Upper lobe of right lung (tissue), 1 donor: ENCODE measurements at regions not wholly inside any gene's neighbourhood (a gene's known extent, or its start where the extent isn't known, plus 50 kb on each side); places are given as distances from the start of the nearest gene placed in this dataset.

ENCODE experiments used
- ATAC-seq: fragments of 200-7000 bp; cut with Tn5 transposase; one replicate; pipeline ENCODE4 v1.9.1; 2020; ENCODE audit warnings: mild to moderate bottlenecking, moderate library complexity
- DNase-seq: peaks from one replicate; pipeline ENCODE4 v3.0.0-alpha.2; 2020
- H3K27ac ChIP-seq: fragments of 200-600 bp; one replicate; pipeline ENCODE4 v1.8.0; 2022
- H3K27me3 ChIP-seq: fragments of 200-600 bp; one replicate; pipeline ENCODE4 v1.8.0; 2022; ENCODE audit warnings: mild to moderate bottlenecking
- H3K36me3 ChIP-seq: fragments of 200-600 bp; one replicate; pipeline ENCODE4 v1.8.0; 2022
- H3K4me1 ChIP-seq: fragments of 200-600 bp; one replicate; pipeline ENCODE4 v1.8.0; 2022
- H3K4me3 ChIP-seq: fragments of 200-600 bp; one replicate; pipeline ENCODE4 v1.8.0; 2022; ENCODE audit warnings: mild to moderate bottlenecking
- H3K9me3 ChIP-seq: fragments of 200-600 bp; one replicate; pipeline ENCODE4 v1.8.0; 2022
- CTCF ChIP-seq: fragments of 200-600 bp; IDR thresholded peaks from one replicate; pipeline ENCODE4 v1.8.0; 2022; ENCODE audit warnings: antibody characterized with exemption
- intact Hi-C: fragments of 100-400 bp; cut with DNase I; formaldehyde crosslinking; loops from one replicate; pipeline ENCODE4 v1.11.0; 2022
- donor health status: DM: no; HTN: yes; CAD: no; lungs with severe emphysema.

- Histone ChIP-seq H3K27me3 (no peaks in the 10 kb centered on the region), H3K9me3 (no peaks in the 10 kb centered on the region), H3K27ac (no peak overlapping the region), H3K36me3 (no peaks in the 10 kb centered on the region), H3K4me1 (no peaks in the 10 kb centered on the region), H3K4me3 (no peak overlapping the region)
- ATAC-seq = no peak
- TF ChIP-seq CTCF = no peak
- peak; percentile 53 for DNase-seq
- intact Hi-C loops = no loop called here
Observed at GRCh38 chr15:25240461-25241021, 198.3 kb downstream of the UBE3A start.

GRCh38 chr15:25241241-25241801 is 197.5 kb downstream of the UBE3A start:
- H3K4me3 ChIP-seq = no peak overlapping the region
- no peak for TF ChIP-seq CTCF
- ATAC-seq = no peak

GRCh38 chr15:25242166-25242879 is 196.5 kb downstream of the UBE3A start:
- ATAC-seq (no peak), DNase-seq (no peak)
- no peaks in the 10 kb centered on the region for H3K36me3 ChIP-seq
- H3K4me1 ChIP-seq = no peaks in the 10 kb centered on the region
- H3K27ac ChIP-seq = no peak overlapping the region
- no peak for TF ChIP-seq CTCF
- H3K4me3 ChIP-seq = no peak overlapping the region
- intact Hi-C loops = no loop called here
- H3K9me3 ChIP-seq = no peaks in the 10 kb centered on the region
- no peaks in the 10 kb centered on the region for H3K27me3 ChIP-seq

More at GRCh38 chr15:25241241-25241801, 197.5 kb downstream of the UBE3A start:
- Histone ChIP-seq H3K27ac (no peak overlapping the region), H3K4me1 (no peaks in the 10 kb centered on the region), H3K27me3 (no peaks in the 10 kb centered on the region), H3K9me3 (no peaks in the 10 kb centered on the region), H3K36me3 (no peaks in the 10 kb centered on the region)
- no peak for DNase-seq
- intact Hi-C loops = no loop called here

- ATAC-seq (no peak), DNase-seq (peak; percentile 55)
- Histone ChIP-seq H3K27ac (no peak overlapping the region), H3K4me1 (no peaks in the 10 kb centered on the region), H3K36me3 (no peaks in the 10 kb centered on the region), H3K27me3 (no peaks in the 10 kb centered on the region), H3K9me3 (no peaks in the 10 kb centered on the region), H3K4me3 (no peak overlapping the region)
- intact Hi-C loops = no loop called here
- TF ChIP-seq CTCF = no peak
Observed at GRCh38 chr15:25242957-25243799, 195.6 kb downstream of the UBE3A start.

- H3K27me3 ChIP-seq = no peaks in the 10 kb centered on the region
- DNase-seq (peak; percentile 51), ATAC-seq (no peak)
- no peak for TF ChIP-seq CTCF
- intact Hi-C loops = no loop called here
- no peaks in the 10 kb centered on the region for H3K36me3 ChIP-seq
- H3K27ac ChIP-seq = no peak overlapping the region
- no peaks in the 10 kb centered on the region for H3K9me3 ChIP-seq
- H3K4me3 ChIP-seq = no peak overlapping the region
- H3K4me1 ChIP-seq = no peaks in the 10 kb centered on the region
Observed at GRCh38 chr15:25243800-25244097, 195.1 kb downstream of the UBE3A start.
